Mucosa of descending colon (tissue), 3 donors: ENCODE measurements at regions not wholly inside any gene's neighbourhood (a gene's known extent, or its start where the extent isn't known, plus 50 kb on each side); places are given as distances from the start of the nearest gene placed in this dataset.

Source experiments
- ATAC-seq: fragments of 200-7000 bp; cut with Tn5 transposase; one replicate; pipeline ENCODE4 v1.9.1; 2020; ENCODE audit warnings: mild to moderate bottlenecking, moderate library complexity
- DNase-seq, 3 donors: peaks; one replicate each; pipeline ENCODE4 v3.0.0-alpha.2; 2020
- H3K36me3 ChIP-seq: fragments of 200-600 bp; one replicate; pipeline ENCODE4 v1.8.0; 2021; ENCODE audit warnings: low read depth, mild to moderate bottlenecking
- H3K4me1 ChIP-seq: fragments of 200-600 bp; one replicate; pipeline ENCODE4 v1.8.0; 2021; ENCODE audit warnings: low read depth, mild to moderate bottlenecking
- H3K4me3 ChIP-seq: fragments of 200-600 bp; one replicate; pipeline ENCODE4 v1.8.0; 2021; ENCODE audit warnings: mild to moderate bottlenecking
- H3K9me3 ChIP-seq: fragments of 200-600 bp; one replicate; pipeline ENCODE4 v1.8.0; 2021; ENCODE audit warnings: mild to moderate bottlenecking
- intact Hi-C, 2 donors: fragments of 100-400 bp; cut with DNase I in 1 of 2; cut with micrococcal nuclease in 1 of 2; formaldehyde crosslinking; loops; one replicate each; pipeline versions ENCODE4 v1.11.0 to v1.11.1; 2022; cut with DNase I, micrococcal nuclease
- TF ChIP-seq, protein P1 (sequence below): fragments of 200-600 bp; IDR thresholded peaks from one replicate; pipeline ENCODE4 v1.8.0; 2022; ENCODE audit warnings: antibody characterized with exemption, mild to moderate bottlenecking
- donor health status: DM: no; HTN: no; CAD: no; lungs with moderate emphysema.
- donor health status: DM: no; HTN: no; CAD: no.
- donor health status: DM: no; HTN: yes; CAD: no.

- intact Hi-C loops = loop anchor here in 1 of 2 donors (10.0 kb wide), 1 partner anchor 68 kb away; no protein-coding TSS in a partner anchor
- no peaks in the 10 kb centered on the region for H3K4me1 ChIP-seq
- TF ChIP-seq, protein P1, sequence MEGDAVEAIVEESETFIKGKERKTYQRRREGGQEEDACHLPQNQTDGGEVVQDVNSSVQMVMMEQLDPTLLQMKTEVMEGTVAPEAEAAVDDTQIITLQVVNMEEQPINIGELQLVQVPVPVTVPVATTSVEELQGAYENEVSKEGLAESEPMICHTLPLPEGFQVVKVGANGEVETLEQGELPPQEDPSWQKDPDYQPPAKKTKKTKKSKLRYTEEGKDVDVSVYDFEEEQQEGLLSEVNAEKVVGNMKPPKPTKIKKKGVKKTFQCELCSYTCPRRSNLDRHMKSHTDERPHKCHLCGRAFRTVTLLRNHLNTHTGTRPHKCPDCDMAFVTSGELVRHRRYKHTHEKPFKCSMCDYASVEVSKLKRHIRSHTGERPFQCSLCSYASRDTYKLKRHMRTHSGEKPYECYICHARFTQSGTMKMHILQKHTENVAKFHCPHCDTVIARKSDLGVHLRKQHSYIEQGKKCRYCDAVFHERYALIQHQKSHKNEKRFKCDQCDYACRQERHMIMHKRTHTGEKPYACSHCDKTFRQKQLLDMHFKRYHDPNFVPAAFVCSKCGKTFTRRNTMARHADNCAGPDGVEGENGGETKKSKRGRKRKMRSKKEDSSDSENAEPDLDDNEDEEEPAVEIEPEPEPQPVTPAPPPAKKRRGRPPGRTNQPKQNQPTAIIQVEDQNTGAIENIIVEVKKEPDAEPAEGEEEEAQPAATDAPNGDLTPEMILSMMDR = no peak
- H3K9me3 ChIP-seq = no peaks in the 10 kb centered on the region
- ATAC-seq (no peak), DNase-seq (no peak)
- no peaks in the 10 kb centered on the region for H3K36me3 ChIP-seq
- no peak overlapping the region for H3K4me3 ChIP-seq
Measured at GRCh38 chr16:86436466-86437185, 73.7 kb upstream of the FOXF1 start.

DNA sequence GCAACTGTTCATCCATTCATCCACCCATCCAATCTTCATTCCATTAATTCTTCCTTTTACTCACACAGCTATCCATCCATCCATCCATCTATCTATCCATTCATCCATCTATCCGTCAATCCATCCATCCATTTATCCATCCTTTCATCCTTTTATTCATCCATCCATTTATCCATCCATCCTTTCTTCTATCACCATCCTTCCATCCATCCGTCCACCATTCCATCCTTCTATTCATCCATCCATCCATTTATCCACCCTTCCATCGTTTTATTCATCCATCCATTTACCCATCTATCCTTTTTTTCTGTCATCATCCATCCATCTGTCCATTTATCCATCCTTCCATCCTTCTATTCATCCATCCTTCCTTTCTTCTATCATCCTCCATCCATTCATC lies 73.0 kb upstream of the FOXF1 start:
- TF ChIP-seq, protein P1 = no peak

GRCh38 chr16:86442703-86443102 lies 67.6 kb upstream of the FOXF1 start:
- Histone ChIP-seq H3K9me3 (no peaks in the 10 kb centered on the region), H3K4me3 (no peak overlapping the region), H3K36me3 (no peaks in the 10 kb centered on the region), H3K4me1 (no peaks in the 10 kb centered on the region)
- intact Hi-C loops = no loop called here
- ATAC-seq = no peak
- no peak for DNase-seq
- TF ChIP-seq, protein P1 = no peak

More for the DNA sequence above, 73.0 kb upstream of the FOXF1 start:
- ATAC-seq = no peak
- DNase-seq = no peak
- H3K4me3 ChIP-seq = no peak overlapping the region
- H3K4me1 ChIP-seq = no peaks in the 10 kb centered on the region
- intact Hi-C loops = loop anchor here in 1 of 2 donors (10.0 kb wide), 1 partner anchor 67 kb away; no protein-coding TSS in a partner anchor
- no peaks in the 10 kb centered on the region for H3K9me3 ChIP-seq
- H3K36me3 ChIP-seq = no peaks in the 10 kb centered on the region

- DNase-seq (no peak), ATAC-seq (no peak)
- no peaks in the 10 kb centered on the region for H3K4me1 ChIP-seq
- no peak overlapping the region for H3K4me3 ChIP-seq
- TF ChIP-seq, protein P1 = no peak
- H3K36me3 ChIP-seq = no peaks in the 10 kb centered on the region
- intact Hi-C loops = no loop called here
- H3K9me3 ChIP-seq = no peaks in the 10 kb centered on the region
Measured at GRCh38 chr16:86443508-86444147, 66.7 kb upstream of the FOXF1 start.

GRCh38 chr16:86444261-86444660 lies 66.1 kb upstream of the FOXF1 start:
- intact Hi-C loops = no loop called here
- TF ChIP-seq, protein P1 = no peak
- Histone ChIP-seq H3K4me1 (no peaks in the 10 kb centered on the region), H3K36me3 (no peaks in the 10 kb centered on the region), H3K9me3 (no peaks in the 10 kb centered on the region), H3K4me3 (no peak overlapping the region)
- ATAC-seq = no peak
- no peak for DNase-seq
